ENCODE measurements at regions not wholly inside any gene's neighbourhood (a gene's known extent, or its start where the extent isn't known, plus 50 kb on each side); places are given as distances from the start of the nearest gene placed in this dataset.

DNA sequence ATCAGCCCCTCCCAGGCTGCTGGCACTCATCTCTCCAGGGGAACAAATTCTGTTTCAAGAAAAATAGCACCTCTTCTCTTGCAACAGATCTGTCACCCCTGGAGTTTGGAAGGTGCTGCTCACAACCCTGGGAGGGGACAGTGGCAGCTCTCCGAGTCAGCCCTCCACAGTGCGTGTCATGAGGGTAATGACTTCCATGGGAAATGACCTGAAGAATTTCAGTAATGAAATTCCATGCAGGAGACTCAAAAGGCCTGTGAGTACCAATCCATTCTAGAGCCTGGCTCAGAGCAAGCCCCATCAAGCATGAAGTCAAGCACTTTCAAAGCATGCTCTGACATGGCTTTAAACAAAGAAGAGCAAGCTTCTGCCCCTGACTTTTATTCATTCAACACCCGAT lies 276.3 kb upstream of the PARD3B start:
- no peak for DNase-seq (ENCODE audit: low read depth, low spot score)

- DNase-seq (ENCODE audit: low read depth, low spot score) = no peak
These were observed 273.2 kb upstream of the PARD3B start for GRCh38 chr2:204272089-204272488.

DNA sequence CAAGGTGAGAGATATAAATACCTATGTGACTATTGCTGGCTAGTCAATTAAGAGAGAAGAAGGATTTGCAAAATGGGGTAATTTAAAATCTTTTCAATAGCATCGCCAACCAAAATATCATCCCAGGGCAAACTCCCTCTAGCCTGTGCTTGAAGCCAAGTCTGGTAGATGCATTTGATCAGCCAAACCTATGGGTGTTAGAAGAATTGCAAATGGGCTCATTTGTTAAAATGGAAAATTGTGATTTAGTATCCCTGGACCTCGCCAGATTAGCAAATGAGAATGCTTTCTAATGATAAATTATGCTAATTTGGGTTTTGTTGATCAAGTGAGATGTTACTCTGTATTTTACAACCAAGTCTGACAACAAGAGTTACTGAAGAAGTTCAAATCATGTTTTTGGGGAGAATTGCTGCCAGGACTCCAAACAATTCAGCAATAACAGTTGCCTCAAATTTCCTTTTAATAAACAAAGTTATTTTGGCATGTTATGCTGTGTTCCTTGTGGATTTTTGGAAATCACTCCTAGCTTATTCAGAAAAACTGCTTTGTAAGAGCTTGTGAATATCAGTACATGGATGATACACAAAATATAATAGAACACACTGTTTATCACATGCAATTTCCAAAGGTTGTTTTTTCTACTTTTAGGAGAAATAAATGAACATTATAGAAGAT lies 272.5 kb upstream of the PARD3B start:
- DNase-seq (ENCODE audit: low read depth, low spot score) = no peak

DNA sequence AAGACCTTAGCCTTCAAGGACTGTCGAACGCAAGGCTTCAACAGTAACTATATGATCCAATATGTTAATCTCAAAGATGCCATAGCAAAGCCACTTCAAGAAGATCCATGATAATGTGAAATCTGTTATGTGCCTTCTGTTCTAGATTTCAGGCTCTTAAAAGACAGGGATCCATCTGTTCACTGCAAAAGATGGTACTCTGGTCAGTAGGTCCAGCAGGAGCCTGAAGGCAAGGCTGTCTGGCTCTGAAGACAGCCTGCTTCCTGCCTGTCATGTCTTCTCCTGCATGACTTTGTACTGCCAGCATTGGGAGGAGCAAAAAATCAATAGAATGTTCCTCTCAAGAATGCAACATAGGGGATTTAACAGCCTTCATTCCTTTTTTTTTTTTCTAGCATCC lies 270.8 kb upstream of the PARD3B start:
- no peak for DNase-seq (ENCODE audit: low read depth, low spot score)

DNA sequence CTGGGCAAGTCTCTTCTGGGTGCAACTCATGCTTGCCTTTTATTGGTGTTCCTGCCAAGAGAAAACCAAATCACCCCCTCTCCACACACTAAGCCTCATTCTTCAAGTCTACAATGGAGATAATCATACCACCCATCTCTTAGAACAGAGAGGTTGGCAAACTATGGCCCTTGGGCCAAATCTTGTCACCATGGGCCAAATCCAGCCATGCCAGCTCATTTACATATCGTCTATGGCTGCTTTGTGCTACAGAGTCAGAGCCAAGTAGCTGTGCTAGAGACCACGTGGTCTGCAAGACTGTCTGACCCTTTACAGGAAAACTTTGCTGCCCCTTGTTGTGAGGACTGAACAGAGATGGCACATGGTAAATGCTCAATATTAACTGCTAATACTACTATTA lies 270.3 kb upstream of the PARD3B start:
- DNase-seq (ENCODE audit: low read depth, low spot score) = no peak

- DNase-seq (ENCODE audit: low read depth, low spot score) = no peak
These were observed 268.0 kb upstream of the PARD3B start for GRCh38 chr2:204277226-204277625.

GRCh38 chr2:204278454-204278853 lies 266.8 kb upstream of the PARD3B start:
- no peak for DNase-seq (ENCODE audit: low read depth, low spot score)

GRCh38 chr2:204279819-204280218 lies 265.5 kb upstream of the PARD3B start:
- no peak for DNase-seq (ENCODE audit: low read depth, low spot score)

- no peak for DNase-seq (ENCODE audit: low read depth, low spot score)
These were observed 265.0 kb upstream of the PARD3B start for GRCh38 chr2:204280262-204280668.

GRCh38 chr2:204282081-204282480 lies 263.2 kb upstream of the PARD3B start:
- no peak for DNase-seq (ENCODE audit: low read depth, low spot score)

GRCh38 chr2:204282525-204282924 lies 262.8 kb upstream of the PARD3B start:
- no peak for DNase-seq (ENCODE audit: low read depth, low spot score)

DNA sequence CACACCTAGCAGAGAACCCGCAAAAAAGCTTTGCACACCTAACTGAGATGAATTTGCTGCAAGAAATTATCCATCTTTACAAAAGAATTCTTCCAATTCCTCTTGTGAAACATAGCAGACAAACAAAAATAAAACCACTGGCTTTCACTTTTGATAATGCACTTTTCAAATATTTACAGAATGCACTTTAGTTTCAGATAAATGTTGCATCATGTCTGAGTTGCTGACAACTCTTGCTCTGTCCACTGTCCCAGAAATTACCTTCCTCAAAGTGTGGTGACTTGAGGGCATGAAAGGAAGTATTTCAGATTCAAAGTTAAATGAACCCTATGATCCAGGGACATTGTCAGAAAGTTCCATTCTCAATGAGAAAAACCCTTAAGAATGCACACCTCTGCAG lies 256.2 kb upstream of the PARD3B start:
- no peak for DNase-seq (ENCODE audit: low read depth, low spot score)

- no peak for DNase-seq (ENCODE audit: low read depth, low spot score)
These were observed 252.8 kb upstream of the PARD3B start for GRCh38 chr2:204292439-204292838.

DNA sequence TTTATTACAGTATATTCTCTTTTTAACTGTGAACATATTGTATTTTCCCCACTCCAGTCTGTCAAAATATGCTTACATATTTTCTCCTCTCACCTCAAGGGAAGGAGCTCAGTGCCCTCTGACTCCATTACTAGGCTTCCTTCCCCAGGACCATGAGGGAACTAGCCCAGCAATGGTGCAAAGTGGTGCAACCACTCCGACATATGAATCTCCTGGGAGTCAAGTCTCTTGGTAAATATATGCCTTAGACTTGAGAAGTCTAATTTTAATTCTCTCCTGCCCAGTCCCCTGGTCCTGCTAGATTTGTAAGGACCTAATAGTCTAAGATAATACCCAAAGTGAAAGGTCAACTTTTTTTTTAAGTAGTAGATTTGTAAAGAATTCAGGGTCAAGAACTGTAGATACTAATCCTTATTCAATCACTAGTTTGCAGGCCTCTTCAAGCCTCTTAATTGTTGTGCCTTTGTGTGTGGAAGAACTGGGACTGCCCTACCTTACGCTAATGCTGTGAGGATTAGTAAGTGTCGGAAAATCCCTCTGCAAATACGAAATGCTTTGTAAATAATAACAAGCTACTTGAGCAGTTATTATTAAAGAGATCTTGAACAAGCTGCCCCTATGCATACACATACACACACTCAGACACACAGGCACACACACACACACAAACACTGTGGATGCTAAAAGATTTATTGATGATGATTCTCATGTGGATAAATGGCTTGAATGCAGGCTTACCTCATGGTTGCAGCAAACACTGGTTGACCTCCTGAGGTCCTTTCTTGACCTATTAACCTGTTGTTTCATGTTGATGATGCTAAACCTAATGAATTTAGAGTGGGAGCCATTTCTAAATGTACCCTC lies 251.2 kb upstream of the PARD3B start:
- DNase-seq (ENCODE audit: low read depth, low spot score) = no peak

DNA sequence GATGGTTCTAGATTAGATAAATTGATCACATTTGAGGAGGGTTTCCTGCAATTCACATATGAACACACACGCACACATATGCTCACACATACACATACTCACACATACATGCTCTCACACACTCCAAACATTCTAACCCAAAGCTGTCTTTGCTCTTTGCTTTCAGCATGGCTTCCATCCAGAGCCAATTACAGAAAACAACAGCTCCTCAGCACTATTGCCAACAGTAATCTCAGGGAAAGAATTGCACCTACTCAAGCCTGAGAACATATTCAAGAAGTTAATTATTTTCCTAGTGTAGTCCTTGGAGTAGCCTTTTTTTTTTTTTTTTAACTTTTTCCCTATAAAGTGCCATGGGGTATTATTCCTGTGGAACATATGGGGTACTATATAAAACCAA lies 246.9 kb upstream of the PARD3B start:
- DNase-seq (ENCODE audit: low read depth, low spot score) = no peak

GRCh38 chr2:204299766-204300165 lies 245.5 kb upstream of the PARD3B start:
- no peak for DNase-seq (ENCODE audit: low read depth, low spot score)

DNA sequence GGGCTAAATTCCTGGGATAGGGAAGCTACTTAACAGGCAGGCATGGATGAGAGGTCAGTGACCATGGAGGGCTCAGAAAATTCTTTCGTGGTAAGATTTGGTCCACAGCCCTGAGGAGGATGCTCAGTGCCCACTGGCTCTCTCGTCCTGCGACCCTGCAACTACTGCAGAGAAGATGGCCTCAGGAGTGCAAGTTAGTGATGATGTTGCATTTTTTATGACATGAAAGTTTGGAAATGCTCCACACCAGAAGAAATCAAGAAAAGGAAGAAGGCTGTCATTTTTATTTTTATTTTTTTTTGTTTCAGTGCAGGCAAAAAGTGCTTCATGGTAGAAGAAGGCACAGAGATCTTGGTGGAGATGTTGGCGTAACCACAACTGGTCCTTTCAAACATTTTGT lies 238.6 kb upstream of the PARD3B start:
- DNase-seq (ENCODE audit: low read depth, low spot score) = no peak

GRCh38 chr2:204312105-204312504 lies 233.2 kb upstream of the PARD3B start:
- DNase-seq (ENCODE audit: low read depth, low spot score) = no peak

DNA sequence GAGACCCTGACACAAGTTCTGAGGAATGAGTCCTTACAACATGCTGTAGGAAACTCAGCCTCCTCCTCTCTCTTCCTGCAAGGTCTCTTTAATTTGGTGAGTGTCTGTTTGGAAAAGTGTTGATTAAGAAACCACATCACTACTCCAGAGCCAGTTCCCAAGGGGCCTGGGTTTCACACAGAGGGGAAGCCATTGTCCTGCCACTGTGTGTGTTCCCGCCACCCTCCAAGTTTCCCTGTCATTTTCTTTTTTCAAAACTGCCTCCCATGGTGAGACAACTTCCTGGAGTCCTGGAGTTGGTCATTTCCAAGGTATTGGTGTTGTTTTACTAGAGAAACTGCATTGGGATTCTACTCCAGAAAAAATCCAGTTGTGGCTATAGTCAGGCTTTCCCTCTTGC lies 232.0 kb upstream of the PARD3B start:
- DNase-seq (ENCODE audit: low read depth, low spot score) = no peak

DNA sequence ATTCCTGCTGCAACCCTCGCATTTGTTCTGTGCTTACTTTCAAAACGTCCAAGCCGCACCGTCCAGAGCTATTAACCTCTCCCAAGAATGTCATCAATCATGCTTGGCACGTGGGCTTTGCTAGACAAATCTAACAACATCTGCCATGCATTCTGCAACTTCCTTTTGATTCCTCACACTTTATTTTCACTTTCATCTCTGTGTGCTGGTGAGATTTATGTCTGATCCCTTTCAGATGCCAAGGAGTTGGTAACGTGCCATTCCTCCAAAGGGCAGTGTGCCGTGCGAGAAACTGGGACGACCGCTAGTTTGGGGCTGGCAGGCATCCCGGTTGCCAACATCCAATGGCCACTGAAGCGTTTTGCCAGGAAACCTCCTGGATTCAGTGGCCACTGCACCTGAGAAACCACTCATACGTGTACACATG lies 230.0 kb upstream of the PARD3B start:
- no peak for DNase-seq (ENCODE audit: low read depth, low spot score)

- no peak for DNase-seq (ENCODE audit: low read depth, low spot score)
These were observed 227.6 kb upstream of the PARD3B start for GRCh38 chr2:204317640-204318039.

GRCh38 chr2:204321027-204321800 lies 224.1 kb upstream of the PARD3B start:
- DNase-seq (ENCODE audit: low read depth, low spot score) = no peak
